HG03457 (cell line): ENCODE measurements at regions not wholly inside any gene's neighbourhood (a gene's known extent, or its start where the extent isn't known, plus 50 kb on each side); places are given as distances from the start of the nearest gene placed in this dataset.

Experiments used
- ATAC-seq: cut with Tn5 transposase; IDR thresholded peaks from one replicate; pipeline ENCODE4 v1.9.1; 2021; ENCODE audit warnings: moderate number of reproducible peaks; ENCODE audit not compliant: unreplicated experiment

- ATAC-seq: no peak
Observed at GRCh38 chr3:117788061-117788460, 1078.5 kb downstream of the TUSC7 start.

- ATAC-seq: no peak
Observed at GRCh38 chr3:117788506-117788905, 1078.9 kb downstream of the TUSC7 start.

GRCh38 chr3:117790235-117790987 is 1080.8 kb downstream of the TUSC7 start:
- ATAC-seq: no peak

GRCh38 chr3:117793622-117794265 is 1084.2 kb downstream of the TUSC7 start:
- ATAC-seq: no peak

GRCh38 chr3:117798221-117798620 is 1088.6 kb downstream of the TUSC7 start:
- no peak for ATAC-seq

GRCh38 chr3:117798687-117799386 is 1089.3 kb downstream of the TUSC7 start:
- ATAC-seq: no peak

- no peak for ATAC-seq
Observed at GRCh38 chr3:117799387-117799735, 1089.8 kb downstream of the TUSC7 start.

GRCh38 chr3:117801912-117802239 is 1092.3 kb downstream of the TUSC7 start:
- no peak for ATAC-seq

GRCh38 chr3:117809186-117810081 is 1099.9 kb downstream of the TUSC7 start:
- no peak for ATAC-seq

GRCh38 chr3:117811786-117812185 is 1102.2 kb downstream of the TUSC7 start:
- no peak for ATAC-seq

- ATAC-seq: no peak
Observed at GRCh38 chr3:117814975-117815374, 1105.4 kb downstream of the TUSC7 start.

- no peak for ATAC-seq
Observed at GRCh38 chr3:117817103-117817502, 1107.5 kb downstream of the TUSC7 start.

- ATAC-seq: no peak
Observed at GRCh38 chr3:117818592-117818991, 1109.0 kb downstream of the TUSC7 start.

- no peak for ATAC-seq
Observed at GRCh38 chr3:117820658-117821299, 1111.2 kb downstream of the TUSC7 start.

- ATAC-seq: no peak
Observed at GRCh38 chr3:117822416-117822815, 1112.8 kb downstream of the TUSC7 start.

- no peak for ATAC-seq
Observed at GRCh38 chr3:117836296-117836695, 1126.7 kb downstream of the TUSC7 start.

GRCh38 chr3:117837391-117837790 is 1127.8 kb downstream of the TUSC7 start:
- ATAC-seq: no peak

GRCh38 chr3:117842086-117842485 is 1132.5 kb downstream of the TUSC7 start:
- no peak for ATAC-seq

GRCh38 chr3:117843356-117843755 is 1133.8 kb downstream of the TUSC7 start:
- ATAC-seq: no peak

- no peak for ATAC-seq
Observed at GRCh38 chr3:117844676-117845075, 1135.1 kb downstream of the TUSC7 start.

- ATAC-seq: no peak
Observed at GRCh38 chr3:117846238-117846637, 1136.7 kb downstream of the TUSC7 start.
